ENCODE measurements at regions not wholly inside any gene's neighbourhood (a gene's known extent, or its start where the extent isn't known, plus 50 kb on each side); places are given as distances from the start of the nearest gene placed in this dataset.

DNA sequence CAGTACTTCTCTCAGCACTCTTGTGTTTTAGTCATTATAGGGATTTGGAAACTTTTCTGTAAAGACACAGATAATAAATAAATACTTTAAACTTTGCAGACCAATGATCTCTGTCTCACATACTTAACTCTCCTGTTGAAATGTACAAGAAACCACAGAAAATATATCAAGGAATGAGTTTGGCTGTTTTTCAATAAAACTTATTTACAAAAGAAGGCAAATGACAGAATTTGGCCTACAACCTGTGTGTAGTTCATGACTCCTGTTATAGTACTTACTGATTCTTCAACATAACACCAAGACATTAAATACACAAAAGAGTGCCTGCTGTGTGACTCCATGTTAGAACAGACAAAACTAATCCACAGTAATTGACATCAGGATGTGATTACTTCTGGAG is 510.0 kb upstream of the PHF14 start:
- TF ChIP-seq, protein P1, sequence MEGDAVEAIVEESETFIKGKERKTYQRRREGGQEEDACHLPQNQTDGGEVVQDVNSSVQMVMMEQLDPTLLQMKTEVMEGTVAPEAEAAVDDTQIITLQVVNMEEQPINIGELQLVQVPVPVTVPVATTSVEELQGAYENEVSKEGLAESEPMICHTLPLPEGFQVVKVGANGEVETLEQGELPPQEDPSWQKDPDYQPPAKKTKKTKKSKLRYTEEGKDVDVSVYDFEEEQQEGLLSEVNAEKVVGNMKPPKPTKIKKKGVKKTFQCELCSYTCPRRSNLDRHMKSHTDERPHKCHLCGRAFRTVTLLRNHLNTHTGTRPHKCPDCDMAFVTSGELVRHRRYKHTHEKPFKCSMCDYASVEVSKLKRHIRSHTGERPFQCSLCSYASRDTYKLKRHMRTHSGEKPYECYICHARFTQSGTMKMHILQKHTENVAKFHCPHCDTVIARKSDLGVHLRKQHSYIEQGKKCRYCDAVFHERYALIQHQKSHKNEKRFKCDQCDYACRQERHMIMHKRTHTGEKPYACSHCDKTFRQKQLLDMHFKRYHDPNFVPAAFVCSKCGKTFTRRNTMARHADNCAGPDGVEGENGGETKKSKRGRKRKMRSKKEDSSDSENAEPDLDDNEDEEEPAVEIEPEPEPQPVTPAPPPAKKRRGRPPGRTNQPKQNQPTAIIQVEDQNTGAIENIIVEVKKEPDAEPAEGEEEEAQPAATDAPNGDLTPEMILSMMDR (IDR thresholded peaks at IDR 0.05) = no peak
- TF ChIP-seq, protein P2, sequence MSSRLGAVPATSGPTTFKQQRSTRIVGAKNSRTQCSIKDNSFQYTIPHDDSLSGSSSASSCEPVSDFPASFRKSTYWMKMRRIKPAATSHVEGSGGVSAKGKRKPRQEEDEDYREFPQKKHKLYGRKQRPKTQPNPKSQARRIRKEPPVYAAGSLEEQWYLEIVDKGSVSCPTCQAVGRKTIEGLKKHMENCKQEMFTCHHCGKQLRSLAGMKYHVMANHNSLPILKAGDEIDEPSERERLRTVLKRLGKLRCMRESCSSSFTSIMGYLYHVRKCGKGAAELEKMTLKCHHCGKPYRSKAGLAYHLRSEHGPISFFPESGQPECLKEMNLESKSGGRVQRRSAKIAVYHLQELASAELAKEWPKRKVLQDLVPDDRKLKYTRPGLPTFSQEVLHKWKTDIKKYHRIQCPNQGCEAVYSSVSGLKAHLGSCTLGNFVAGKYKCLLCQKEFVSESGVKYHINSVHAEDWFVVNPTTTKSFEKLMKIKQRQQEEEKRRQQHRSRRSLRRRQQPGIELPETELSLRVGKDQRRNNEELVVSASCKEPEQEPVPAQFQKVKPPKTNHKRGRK (CRISPR knock-in tag; IDR thresholded peaks at IDR 0.05; ENCODE audit: borderline replicate concordance) = no peak
- TF ChIP-seq ZNF232 (CRISPR knock-in tag; IDR thresholded peaks at IDR 0.05) (no peak), JAZF1 (CRISPR knock-in tag; IDR thresholded peaks at IDR 0.05) (no peak)
- TF ChIP-seq, protein P3, sequence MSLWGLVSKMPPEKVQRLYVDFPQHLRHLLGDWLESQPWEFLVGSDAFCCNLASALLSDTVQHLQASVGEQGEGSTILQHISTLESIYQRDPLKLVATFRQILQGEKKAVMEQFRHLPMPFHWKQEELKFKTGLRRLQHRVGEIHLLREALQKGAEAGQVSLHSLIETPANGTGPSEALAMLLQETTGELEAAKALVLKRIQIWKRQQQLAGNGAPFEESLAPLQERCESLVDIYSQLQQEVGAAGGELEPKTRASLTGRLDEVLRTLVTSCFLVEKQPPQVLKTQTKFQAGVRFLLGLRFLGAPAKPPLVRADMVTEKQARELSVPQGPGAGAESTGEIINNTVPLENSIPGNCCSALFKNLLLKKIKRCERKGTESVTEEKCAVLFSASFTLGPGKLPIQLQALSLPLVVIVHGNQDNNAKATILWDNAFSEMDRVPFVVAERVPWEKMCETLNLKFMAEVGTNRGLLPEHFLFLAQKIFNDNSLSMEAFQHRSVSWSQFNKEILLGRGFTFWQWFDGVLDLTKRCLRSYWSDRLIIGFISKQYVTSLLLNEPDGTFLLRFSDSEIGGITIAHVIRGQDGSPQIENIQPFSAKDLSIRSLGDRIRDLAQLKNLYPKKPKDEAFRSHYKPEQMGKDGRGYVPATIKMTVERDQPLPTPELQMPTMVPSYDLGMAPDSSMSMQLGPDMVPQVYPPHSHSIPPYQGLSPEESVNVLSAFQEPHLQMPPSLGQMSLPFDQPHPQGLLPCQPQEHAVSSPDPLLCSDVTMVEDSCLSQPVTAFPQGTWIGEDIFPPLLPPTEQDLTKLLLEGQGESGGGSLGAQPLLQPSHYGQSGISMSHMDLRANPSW (CRISPR knock-in tag; conservative IDR thresholded peaks at IDR 0.05; ENCODE audit: low read depth) = no peak
- TF ChIP-seq, protein P4, sequence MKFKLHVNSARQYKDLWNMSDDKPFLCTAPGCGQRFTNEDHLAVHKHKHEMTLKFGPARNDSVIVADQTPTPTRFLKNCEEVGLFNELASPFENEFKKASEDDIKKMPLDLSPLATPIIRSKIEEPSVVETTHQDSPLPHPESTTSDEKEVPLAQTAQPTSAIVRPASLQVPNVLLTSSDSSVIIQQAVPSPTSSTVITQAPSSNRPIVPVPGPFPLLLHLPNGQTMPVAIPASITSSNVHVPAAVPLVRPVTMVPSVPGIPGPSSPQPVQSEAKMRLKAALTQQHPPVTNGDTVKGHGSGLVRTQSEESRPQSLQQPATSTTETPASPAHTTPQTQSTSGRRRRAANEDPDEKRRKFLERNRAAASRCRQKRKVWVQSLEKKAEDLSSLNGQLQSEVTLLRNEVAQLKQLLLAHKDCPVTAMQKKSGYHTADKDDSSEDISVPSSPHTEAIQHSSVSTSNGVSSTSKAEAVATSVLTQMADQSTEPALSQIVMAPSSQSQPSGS (CRISPR knock-in tag; IDR thresholded peaks at IDR 0.05; ENCODE audit: borderline replicate concordance, low read depth) = no peak

Data from WTC11 (cell line).